Pancreas (tissue), 10 donors: ENCODE measurements at regions not wholly inside any gene's neighbourhood (a gene's known extent, or its start where the extent isn't known, plus 50 kb on each side); places are given as distances from the start of the nearest gene placed in this dataset.

Experiments used
- ATAC-seq, 4 donors: fragments of 200-7000 bp; cut with Tn5 transposase; one replicate each; pipeline versions ENCODE4 v1.8.0 to v1.9.1; 2020; ENCODE audit warnings: mild to moderate bottlenecking in 4 of 4, moderate library complexity in 4 of 4
- DNase-seq, 6 donors: peaks; one replicate each; pipeline ENCODE4 v3.0.0-alpha.2; 2020
- FAIRE-seq: peaks from 2 replicates; lab custom pipeline; 2012; peaks lifted over from hg19 to GRCh38; lab: Jason Lieb, UNC
- H3K27ac ChIP-seq, 4 donors: fragments of 200-600 bp; sonication (generic); 1 replicate in 3 of 4; 2 replicates in 1 of 4; pipeline versions ENCODE4 v1.5.0 to v1.8.0; 2020
- H3K27me3 ChIP-seq, 4 donors: fragments of 200-600 bp; one replicate each; pipeline ENCODE4 v1.8.0; 2021
- H3K36me3 ChIP-seq, 3 donors: fragments of 200-600 bp; sonication (generic) in 1 of 3; one replicate each; pipeline versions ENCODE4 v1.5.0 to v1.8.0; 2020 to 2021
- H3K4me1 ChIP-seq, 3 donors: fragments of 200-600 bp; one replicate each; pipeline ENCODE4 v1.8.0; 2021
- H3K4me3 ChIP-seq, 4 donors: fragments of 200-600 bp; sonication (generic) in 2 of 4; one replicate each; pipeline versions ENCODE4 v1.5.0 to v1.8.0; 2020 to 2021
- H3K9me3 ChIP-seq, 4 donors: fragments of 200-600 bp; one replicate each; pipeline ENCODE4 v1.8.0; 2021
- CTCF ChIP-seq, 4 donors: fragments of 200-600 bp; sonication (generic) in 3 of 4; IDR thresholded peaks; one replicate each; pipeline versions ENCODE4 v1.5.0 to v1.8.0; 2021; ENCODE audit warnings: antibody characterized with exemption in 4 of 4
- WGBS, 2 donors: extraction: QIAGEN DNeasy Blood & Tissue Kit; methylation state at CpG; one replicate each; pipeline ENCODE4 v1.1.7; 2013; 5-methylcytosine and 5-hydroxymethylcytosine counted together
- intact Hi-C, 3 donors: fragments of 100-400 bp; cut with DNase I; formaldehyde crosslinking; loops; one replicate each; pipeline versions ENCODE4 v1.11.1 to v1.14.2; 2022
- donor health status: healthy with polysubstance abuse.
- donor health status: DM: no; HTN: no; CAD: no; lungs with moderate emphysema.
- donor health status: DM: no; HTN: no; CAD: no.
- donor health status: control.
- donor health status: control.
- donor health status: Bipolar disorder and iron deficiency.
- donor health status: DM: yes; HTN: yes; CAD: no.
- donor health status: DM: no; HTN: no; CAD: no.
- donor health status: DM: no; HTN: no; CAD: no.
- donor health status: DM: yes; HTN: yes; CAD: no.

GRCh38 chr4:79652738-79653137 lies 244.7 kb upstream of the GK2 start:
- Histone ChIP-seq H3K36me3 (no peaks in the 10 kb centered on the region), H3K4me1 (peaks cover 11 to 15% (median 14%) of the 10 kb centered on the region in 3 donors), H3K27me3 (no peaks in the 10 kb centered on the region), H3K9me3 (no peaks in the 10 kb centered on the region), H3K4me3 (no peak overlapping the region), H3K27ac (peak overlapping the region in 2 of 4 donors; percentile 21 to 29)
- no peak for TF ChIP-seq CTCF (IDR thresholded peaks at IDR 0.05)
- FAIRE-seq (no peak), ATAC-seq (peak in 3 of 4 donors; percentile 15 to 24 (median 22)), DNase-seq (no peak)
- intact Hi-C loops, result no loop called here

- ATAC-seq (peak; percentile 72 to 91 (median 89)), DNase-seq (no peak), FAIRE-seq (peak; percentile 67)
- H3K27me3 ChIP-seq, result no peaks in the 10 kb centered on the region
- no peak for TF ChIP-seq CTCF (IDR thresholded peaks at IDR 0.05)
- H3K36me3 ChIP-seq, result no peaks in the 10 kb centered on the region
- intact Hi-C loops, result no loop called here
- H3K9me3 ChIP-seq, result no peaks in the 10 kb centered on the region
- peak overlapping the region in 2 of 4 donors; percentile 29 to 31 for H3K27ac ChIP-seq
- H3K4me3 ChIP-seq, result no peak overlapping the region
- WGBS, 2 donors, result 7 to 8% methylated on average over 4 of the region's 4 CpGs
- peaks cover 11 to 15% (median 14%) of the 10 kb centered on the region in 3 donors for H3K4me1 ChIP-seq
These were observed 244.2 kb upstream of the GK2 start for GRCh38 chr4:79652232-79652631.

- intact Hi-C loops, result no loop called here
- Histone ChIP-seq H3K27ac (peak overlapping the region in 2 of 4 donors; percentile 29 to 31), H3K36me3 (no peaks in the 10 kb centered on the region), H3K4me1 (peaks cover 11 to 15% (median 14%) of the 10 kb centered on the region in 3 donors), H3K4me3 (no peak overlapping the region), H3K27me3 (no peaks in the 10 kb centered on the region), H3K9me3 (no peaks in the 10 kb centered on the region)
- DNase-seq, result no peak
- ATAC-seq, result peak; percentile 67 to 77 (median 72)
- no peak for TF ChIP-seq CTCF (IDR thresholded peaks at IDR 0.05)
- FAIRE-seq, result no peak
These were observed 243.4 kb upstream of the GK2 start for GRCh38 chr4:79651456-79651855.

GRCh38 chr4:79650794-79651431 lies 242.9 kb upstream of the GK2 start:
- DNase-seq (no peak), FAIRE-seq (no peak), ATAC-seq (peak in 2 of 4 donors; percentile 33 to 48)
- peak overlapping the region in 1 of 4 donors; percentile 31 for H3K27ac ChIP-seq
- no peaks in the 10 kb centered on the region for H3K9me3 ChIP-seq
- 85 to 86% methylated on average over 3 of the region's 3 CpGs for WGBS, 2 donors
- no peak for TF ChIP-seq CTCF (IDR thresholded peaks at IDR 0.05)
- H3K27me3 ChIP-seq, result no peaks in the 10 kb centered on the region
- intact Hi-C loops, result no loop called here
- no peak overlapping the region for H3K4me3 ChIP-seq
- peaks cover 11 to 15% (median 14%) of the 10 kb centered on the region in 3 donors for H3K4me1 ChIP-seq
- no peaks in the 10 kb centered on the region for H3K36me3 ChIP-seq

GRCh38 chr4:79650217-79650616 lies 242.2 kb upstream of the GK2 start:
- TF ChIP-seq CTCF (IDR thresholded peaks at IDR 0.05), result no peak
- WGBS, 2 donors, result 94 to 95% methylated on average over 2 of the region's 2 CpGs
- Histone ChIP-seq H3K9me3 (no peaks in the 10 kb centered on the region), H3K4me1 (peaks cover 11 to 15% (median 14%) of the 10 kb centered on the region in 3 donors), H3K27me3 (no peaks in the 10 kb centered on the region), H3K4me3 (no peak overlapping the region), H3K27ac (no peak overlapping the region), H3K36me3 (no peaks in the 10 kb centered on the region)
- DNase-seq (no peak), ATAC-seq (no peak), FAIRE-seq (no peak)
- intact Hi-C loops, result no loop called here
